ENCODE measurements at regions not wholly inside any gene's neighbourhood (a gene's known extent, or its start where the extent isn't known, plus 50 kb on each side); places are given as distances from the start of the nearest gene placed in this dataset.

- TF ChIP-seq POLR2A (IDR thresholded peaks at IDR 0.05; ENCODE audit: low read depth, low read length): no peak
- no peak for TF ChIP-seq PAX5 (IDR thresholded peaks at IDR 0.05; ENCODE audit: insufficient read depth, low read length, severe bottlenecking)
- TF ChIP-seq POLR2AphosphoS5 (IDR thresholded peaks at IDR 0.05; ENCODE audit: low read depth, low read length): no peak
- TF ChIP-seq TAF1 (IDR thresholded peaks at IDR 0.05; ENCODE audit: low read depth, low read length): no peak
Observed at GRCh38 chr11:15845261-15845660, 511.1 kb downstream of the SOX6 start.
